Osteoblast (primary cell): ENCODE measurements at regions not wholly inside any gene's neighbourhood (a gene's known extent, or its start where the extent isn't known, plus 50 kb on each side); places are given as distances from the start of the nearest gene placed in this dataset.

ENCODE experiments used
- DNase-seq: peaks from one replicate; pipeline ENCODE4 v3.0.0; 2011; ENCODE audit warnings: low spot score, mixed read lengths; ENCODE audit not compliant: insufficient read length; ENCODE audit errors: missing footprints
- H2AFZ ChIP-seq: 2 replicates; pipeline ENCODE4 v1.6.0; 2011; ENCODE audit warnings: mild to moderate bottlenecking, low read length
- H3K27ac ChIP-seq: 2 replicates; pipeline ENCODE4 v1.5.1; 2011; ENCODE audit warnings: mild to moderate bottlenecking, low read depth, low read length, moderate library complexity
- H3K27me3 ChIP-seq: 2 replicates; pipeline ENCODE4 v1.6.0; 2012; ENCODE audit warnings: mild to moderate bottlenecking, control low read depth, inconsistent platforms, low read length, moderate library complexity; ENCODE audit not compliant: insufficient read depth
- H3K36me3 ChIP-seq: 2 replicates; pipeline ENCODE4 v1.5.1; 2011; ENCODE audit warnings: mild to moderate bottlenecking, low read length, control low read depth, moderate library complexity; ENCODE audit not compliant: insufficient read depth
- H3K4me1 ChIP-seq: 2 replicates; pipeline ENCODE4 v1.5.1; 2011; ENCODE audit warnings: mild to moderate bottlenecking, low read length, control low read depth, moderate library complexity; ENCODE audit not compliant: insufficient read depth
- H3K4me2 ChIP-seq: 2 replicates; pipeline ENCODE4 v1.6.0; 2011; ENCODE audit warnings: mild to moderate bottlenecking, low read length; ENCODE audit not compliant: insufficient read depth
- H3K4me3 ChIP-seq: fragments of 200-600 bp; sonication (generic); 3 replicates; pipeline ENCODE4 v1.5.1; 2012; ENCODE audit warnings: mild to moderate bottlenecking, low read length, inconsistent platforms; ENCODE audit not compliant: insufficient read depth
- H3K79me2 ChIP-seq: 2 replicates; pipeline ENCODE4 v1.6.0; 2012; ENCODE audit warnings: mild to moderate bottlenecking, low read length, control low read depth, inconsistent platforms; ENCODE audit not compliant: insufficient read depth
- H3K9me3 ChIP-seq: 2 replicates; pipeline ENCODE4 v1.5.1; 2011; ENCODE audit warnings: low read depth, low read length, control low read depth
- H4K20me1 ChIP-seq: 2 replicates; pipeline ENCODE4 v1.6.0; 2012; ENCODE audit warnings: mild to moderate bottlenecking, low read length, control low read depth; ENCODE audit not compliant: insufficient read depth
- CTCF ChIP-seq: IDR thresholded peaks from 2 replicates; pipeline ENCODE4 v1.5.1; 2011; ENCODE audit warnings: mild to moderate bottlenecking, low read depth, low read length, moderate library complexity; ENCODE audit errors: extremely low read depth

- H3K27me3 ChIP-seq = no peaks in the 10 kb centered on the region
- no peaks in the 10 kb centered on the region for H3K9me3 ChIP-seq
- no peaks in the 10 kb centered on the region for H4K20me1 ChIP-seq
- H3K36me3 ChIP-seq = no peaks in the 10 kb centered on the region
- no peak for DNase-seq
- no peak overlapping the region for H3K4me3 ChIP-seq
- TF ChIP-seq CTCF = no peak
- H3K79me2 ChIP-seq = no peaks in the 10 kb centered on the region
- no peak overlapping the region for H3K4me2 ChIP-seq
- no peaks in the 10 kb centered on the region for H3K4me1 ChIP-seq
- H3K27ac ChIP-seq = no peak overlapping the region
- H2AFZ ChIP-seq = no peak overlapping the region
Observed at GRCh38 chr10:108496106-108496505, 1331.6 kb upstream of the SORCS1 start.

- Histone ChIP-seq H3K4me3 (no peak overlapping the region), H2AFZ (no peak overlapping the region), H3K4me1 (no peaks in the 10 kb centered on the region), H3K9me3 (no peaks in the 10 kb centered on the region), H3K27ac (no peak overlapping the region), H3K27me3 (no peaks in the 10 kb centered on the region), H3K4me2 (no peak overlapping the region), H4K20me1 (no peaks in the 10 kb centered on the region), H3K79me2 (no peaks in the 10 kb centered on the region), H3K36me3 (no peaks in the 10 kb centered on the region)
- DNase-seq = no peak
- no peak for TF ChIP-seq CTCF
Observed at GRCh38 chr10:108490944-108491343, 1326.4 kb upstream of the SORCS1 start.

- H3K4me3 ChIP-seq = no peak overlapping the region
- no peaks in the 10 kb centered on the region for H3K4me1 ChIP-seq
- H3K36me3 ChIP-seq = no peaks in the 10 kb centered on the region
- H3K27me3 ChIP-seq = no peaks in the 10 kb centered on the region
- no peak overlapping the region for H3K27ac ChIP-seq
- H3K4me2 ChIP-seq = no peak overlapping the region
- peaks cover 2% of the 10 kb centered on the region for H3K9me3 ChIP-seq
- DNase-seq = no peak
- H3K79me2 ChIP-seq = no peaks in the 10 kb centered on the region
- no peaks in the 10 kb centered on the region for H4K20me1 ChIP-seq
- H2AFZ ChIP-seq = no peak overlapping the region
- TF ChIP-seq CTCF = no peak
Observed at GRCh38 chr10:108471420-108471819, 1306.9 kb upstream of the SORCS1 start.

GRCh38 chr10:108469940-108470339 lies 1305.4 kb upstream of the SORCS1 start:
- Histone ChIP-seq H2AFZ (no peak overlapping the region), H3K4me3 (no peak overlapping the region), H3K9me3 (peaks cover 2% of the 10 kb centered on the region), H3K27me3 (no peaks in the 10 kb centered on the region), H3K27ac (no peak overlapping the region), H3K4me1 (no peaks in the 10 kb centered on the region), H4K20me1 (no peaks in the 10 kb centered on the region), H3K36me3 (no peaks in the 10 kb centered on the region), H3K4me2 (no peak overlapping the region), H3K79me2 (no peaks in the 10 kb centered on the region)
- no peak for DNase-seq
- TF ChIP-seq CTCF = no peak
